PC-3 (cell line): ENCODE measurements at regions not wholly inside any gene's neighbourhood (a gene's known extent, or its start where the extent isn't known, plus 50 kb on each side); places are given as distances from the start of the nearest gene placed in this dataset.

ENCODE experiments used
- CTCF ChIP-seq: fragments of 300-600 bp; sonication (generic); conservative IDR thresholded peaks from 2 replicates; pipeline ENCODE4 v1.5.1; 2017; ENCODE audit warnings: antibody characterized with exemption, low read depth, mild to moderate bottlenecking, low read length
- EZH2 ChIP-seq: fragments of 300-600 bp; sonication (generic); IDR thresholded peaks from one replicate; pipeline ENCODE4 v1.6.1; 2017; ENCODE audit warnings: antibody characterized with exemption, mild to moderate bottlenecking, low read length; ENCODE audit not compliant: unreplicated experiment
- EZH2phosphoT487 ChIP-seq: fragments of 300-600 bp; sonication (generic); IDR thresholded peaks from 2 replicates; pipeline ENCODE4 v1.6.1; 2018; ENCODE audit warnings: mild to moderate bottlenecking, antibody characterized with exemption, low read length, borderline replicate concordance

GRCh38 chr2:20129331-20130159 is 78.1 kb upstream of the LAPTM4A start:
- TF ChIP-seq CTCF = no peak
- TF ChIP-seq EZH2 = no peak
- no peak for TF ChIP-seq EZH2phosphoT487
